ENCODE measurements at regions not wholly inside any gene's neighbourhood (a gene's known extent, or its start where the extent isn't known, plus 50 kb on each side); places are given as distances from the start of the nearest gene placed in this dataset.

- Histone ChIP-seq H3K27me3 (ENCODE audit: insufficient read depth, low read depth, low read length) (no peaks in the 10 kb centered on the region), H2AFZ (ENCODE audit: low read depth, low read length) (no peak overlapping the region), H3K9me3 (ENCODE audit: low read length) (no peaks in the 10 kb centered on the region), H3K27ac (ENCODE audit: low read length) (no peak overlapping the region), H3K36me3 (ENCODE audit: insufficient read depth, low read length) (no peaks in the 10 kb centered on the region), H3F3A (ENCODE audit: insufficient read depth, low read length, poor library complexity, severe bottlenecking) (no peaks in the 10 kb centered on the region), H3K79me2 (replicated peaks; ENCODE audit: insufficient read depth, low read length) (no peaks in the 10 kb centered on the region), H3K4me3 (ENCODE audit: low read length) (no peak overlapping the region), H3K9ac (ENCODE audit: low read length) (no peak overlapping the region), H3K9me2 (ENCODE audit: insufficient read depth, low read length) (no peaks in the 10 kb centered on the region), H4K20me1 (ENCODE audit: insufficient read depth) (no peaks in the 10 kb centered on the region), H3K4me2 (ENCODE audit: low read length) (no peak overlapping the region)
- TF ChIP-seq POLR2AphosphoS5 (IDR thresholded peaks at IDR 0.05), result no peak
- no peak for TF ChIP-seq SMC3 (conservative IDR thresholded peaks at IDR 0.05; ENCODE audit: poor library complexity)
- no peak for TF ChIP-seq EP300 (conservative IDR thresholded peaks at IDR 0.05; ENCODE audit: poor library complexity, severe bottlenecking)
- TF ChIP-seq RAD21 (conservative IDR thresholded peaks at IDR 0.05), result no peak
- no peak for TF ChIP-seq CTCF (IDR thresholded peaks at IDR 0.05; ENCODE audit: poor library complexity, severe bottlenecking)
- no peak for TF ChIP-seq REST (IDR thresholded peaks at IDR 0.05; ENCODE audit: borderline replicate concordance)
- no peak for TF ChIP-seq TAF1 (IDR thresholded peaks at IDR 0.05; ENCODE audit: low read depth)
- no peak for TF ChIP-seq EZH2 (IDR thresholded peaks at IDR 0.05; ENCODE audit: borderline replicate concordance, insufficient read depth, low read length, poor library complexity, severe bottlenecking)
- TF ChIP-seq MXI1 (conservative IDR thresholded peaks at IDR 0.05; ENCODE audit: poor library complexity, severe bottlenecking), result no peak
Measured at GRCh38 chr11:70761094-70761907, 363.0 kb downstream of the CTTN start.

GRCh38 chr11:70761908-70762337 lies 363.6 kb downstream of the CTTN start:
- no peak for TF ChIP-seq TAF1 (IDR thresholded peaks at IDR 0.05; ENCODE audit: low read depth)
- no peak for TF ChIP-seq EZH2 (IDR thresholded peaks at IDR 0.05; ENCODE audit: borderline replicate concordance, insufficient read depth, low read length, poor library complexity, severe bottlenecking)
- TF ChIP-seq MXI1 (conservative IDR thresholded peaks at IDR 0.05; ENCODE audit: poor library complexity, severe bottlenecking), result no peak
- TF ChIP-seq REST (IDR thresholded peaks at IDR 0.05; ENCODE audit: borderline replicate concordance), result no peak
- TF ChIP-seq SMC3 (conservative IDR thresholded peaks at IDR 0.05; ENCODE audit: poor library complexity), result no peak
- TF ChIP-seq EP300 (conservative IDR thresholded peaks at IDR 0.05; ENCODE audit: poor library complexity, severe bottlenecking), result no peak
- no peak for TF ChIP-seq CTCF (IDR thresholded peaks at IDR 0.05; ENCODE audit: poor library complexity, severe bottlenecking)
- no peak for TF ChIP-seq POLR2AphosphoS5 (IDR thresholded peaks at IDR 0.05)
- TF ChIP-seq RAD21 (conservative IDR thresholded peaks at IDR 0.05), result no peak
- H3K36me3 ChIP-seq (ENCODE audit: insufficient read depth, low read length), result no peaks in the 10 kb centered on the region
- H3K9me2 ChIP-seq (ENCODE audit: insufficient read depth, low read length), result no peaks in the 10 kb centered on the region
- no peaks in the 10 kb centered on the region for H3F3A ChIP-seq (ENCODE audit: insufficient read depth, low read length, poor library complexity, severe bottlenecking)
- H3K9ac ChIP-seq (ENCODE audit: low read length), result no peak overlapping the region
- no peaks in the 10 kb centered on the region for H3K9me3 ChIP-seq (ENCODE audit: low read length)
- no peaks in the 10 kb centered on the region for H3K27me3 ChIP-seq (ENCODE audit: insufficient read depth, low read depth, low read length)
- H3K4me3 ChIP-seq (ENCODE audit: low read length), result no peak overlapping the region
- no peak overlapping the region for H3K4me2 ChIP-seq (ENCODE audit: low read length)
- no peak overlapping the region for H2AFZ ChIP-seq (ENCODE audit: low read depth, low read length)
- no peaks in the 10 kb centered on the region for H3K79me2 ChIP-seq (replicated peaks; ENCODE audit: insufficient read depth, low read length)
- H4K20me1 ChIP-seq (ENCODE audit: insufficient read depth), result no peaks in the 10 kb centered on the region
- H3K27ac ChIP-seq (ENCODE audit: low read length), result no peak overlapping the region
